ENCODE measurements at regions not wholly inside any gene's neighbourhood (a gene's known extent, or its start where the extent isn't known, plus 50 kb on each side); places are given as distances from the start of the nearest gene placed in this dataset.

DNA sequence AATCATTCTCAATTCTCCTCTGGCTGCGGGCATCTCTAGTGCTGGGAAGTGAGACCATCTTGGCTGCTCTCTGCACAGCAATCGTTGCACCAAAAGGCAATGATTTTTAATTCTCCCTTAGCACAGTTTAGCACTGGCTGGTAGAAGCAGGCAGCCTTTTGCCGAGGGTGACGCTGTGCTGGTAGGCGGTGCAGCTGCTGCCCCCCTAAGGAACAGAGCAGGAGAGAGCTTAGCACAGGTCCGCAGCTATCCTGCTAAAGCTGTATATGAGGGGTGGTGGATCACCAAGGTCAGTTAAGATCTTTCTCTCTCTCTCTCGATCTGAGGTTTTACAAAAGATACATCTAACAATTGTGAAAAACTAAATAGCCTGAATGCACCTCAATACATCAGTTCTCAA, 390.1 kb downstream of the GATA3 start:
- in situ Hi-C loops (cut with MboI), result no loop called here
- RAD21 ChIA-PET (ENCODE audit: unreplicated experiment), result no interaction called here
- Histone ChIP-seq H3K27me3 (replicated peaks in 1 of 2; ENCODE audit: control insufficient read depth in 2 of 2, insufficient read depth in 2 of 2, low read length in 1 of 2) (no peaks in the 10 kb centered on the region; a peak in 1 of 4 replicates), H3K4me1 (ENCODE audit: control insufficient read depth, insufficient read depth, low read length) (no peaks in the 10 kb centered on the region), H3K4me3 (no peak overlapping the region), H3K4me2 (ENCODE audit: control insufficient read depth, insufficient read depth) (no peak overlapping the region), H3K36me3 (ENCODE audit: control insufficient read depth in 2 of 2, insufficient read depth in 2 of 2, low read length in 1 of 2) (no peaks in the 10 kb centered on the region), H3K9me3 (replicated peaks; ENCODE audit: control insufficient read depth, insufficient read depth, low read length) (no peaks in the 10 kb centered on the region), H3K79me2 (ENCODE audit: control insufficient read depth, insufficient read depth, low read length) (no peaks in the 10 kb centered on the region), H4K20me1 (ENCODE audit: control insufficient read depth, insufficient read depth) (no peaks in the 10 kb centered on the region), H3K9ac (ENCODE audit: control insufficient read depth, insufficient read depth, low read length) (no peak overlapping the region), H2AFZ (ENCODE audit: control insufficient read depth, low read depth, low read length) (no peak overlapping the region), H3K27ac (ENCODE audit: control insufficient read depth, insufficient read depth) (no peak overlapping the region)
- POLR2A ChIA-PET, result no interaction called here
- SMC1A ChIA-PET (ENCODE audit: uncharacterized antibody, unreplicated experiment), result no interaction called here
- CTCF ChIA-PET, result no interaction called here
- intact Hi-C loops (cut with micrococcal nuclease; ENCODE audit: unreplicated experiment), result no loop called here
- FAIRE-seq, result no peak
- no peak for DNase-seq (ENCODE audit: low read depth, low spot score)
- no TSS peak for BruUV-seq (replicated peaks)
- peak; percentile 70 for ATAC-seq
- WGBS (ENCODE audit: insufficient coverage, insufficient replicate concordance, low lambda C conversion rate, missing lambda C conversion rate), result 4% methylated on average over 7 of the region's 7 CpGs
- no peak for TF ChIP-seq EGR1 (IDR thresholded peaks at IDR 0.05; ENCODE audit: borderline replicate concordance in 1 of 2, low read depth in 2 of 2, low read length in 2 of 2)
- TF ChIP-seq IRF4 (IDR thresholded peaks at IDR 0.05; ENCODE audit: low read depth, low read length), result no peak
- TF ChIP-seq NFYB (IDR thresholded peaks at IDR 0.05; ENCODE audit: insufficient read depth, low read depth, low read length), result no peak
- peak; percentile 28; the same call in 1 of the 2 replicates for TF ChIP-seq SMC3 (IDR thresholded peaks at IDR 0.05; ENCODE audit: borderline replicate concordance, low read length)
- TF ChIP-seq JUND (IDR thresholded peaks at IDR 0.05; ENCODE audit: low read depth, low read length), result no peak
- no peak for TF ChIP-seq ASH2L (IDR thresholded peaks at IDR 0.05; ENCODE audit: borderline replicate concordance, low read depth)
- TF ChIP-seq, protein P1, sequence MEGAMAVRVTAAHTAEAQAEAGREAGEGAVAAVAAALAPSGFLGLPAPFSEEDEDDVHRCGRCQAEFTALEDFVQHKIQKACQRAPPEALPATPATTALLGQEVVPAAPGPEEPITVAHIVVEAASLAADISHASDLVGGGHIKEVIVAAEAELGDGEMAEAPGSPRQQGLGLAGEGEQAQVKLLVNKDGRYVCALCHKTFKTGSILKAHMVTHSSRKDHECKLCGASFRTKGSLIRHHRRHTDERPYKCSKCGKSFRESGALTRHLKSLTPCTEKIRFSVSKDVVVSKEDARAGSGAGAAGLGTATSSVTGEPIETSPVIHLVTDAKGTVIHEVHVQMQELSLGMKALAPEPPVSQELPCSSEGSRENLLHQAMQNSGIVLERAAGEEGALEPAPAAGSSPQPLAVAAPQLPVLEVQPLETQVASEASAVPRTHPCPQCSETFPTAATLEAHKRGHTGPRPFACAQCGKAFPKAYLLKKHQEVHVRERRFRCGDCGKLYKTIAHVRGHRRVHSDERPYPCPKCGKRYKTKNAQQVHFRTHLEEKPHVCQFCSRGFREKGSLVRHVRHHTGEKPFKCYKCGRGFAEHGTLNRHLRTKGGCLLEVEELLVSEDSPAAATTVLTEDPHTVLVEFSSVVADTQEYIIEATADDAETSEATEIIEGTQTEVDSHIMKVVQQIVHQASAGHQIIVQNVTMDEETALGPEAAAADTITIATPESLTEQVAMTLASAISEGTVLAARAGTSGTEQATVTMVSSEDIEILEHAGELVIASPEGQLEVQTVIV (IDR thresholded peaks at IDR 0.05; ENCODE audit: borderline replicate concordance, partially characterized antibody), result no peak
- TF ChIP-seq, protein P2, sequence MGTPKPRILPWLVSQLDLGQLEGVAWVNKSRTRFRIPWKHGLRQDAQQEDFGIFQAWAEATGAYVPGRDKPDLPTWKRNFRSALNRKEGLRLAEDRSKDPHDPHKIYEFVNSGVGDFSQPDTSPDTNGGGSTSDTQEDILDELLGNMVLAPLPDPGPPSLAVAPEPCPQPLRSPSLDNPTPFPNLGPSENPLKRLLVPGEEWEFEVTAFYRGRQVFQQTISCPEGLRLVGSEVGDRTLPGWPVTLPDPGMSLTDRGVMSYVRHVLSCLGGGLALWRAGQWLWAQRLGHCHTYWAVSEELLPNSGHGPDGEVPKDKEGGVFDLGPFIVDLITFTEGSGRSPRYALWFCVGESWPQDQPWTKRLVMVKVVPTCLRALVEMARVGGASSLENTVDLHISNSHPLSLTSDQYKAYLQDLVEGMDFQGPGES (IDR thresholded peaks at IDR 0.05), result no peak
- TF ChIP-seq, protein P3, sequence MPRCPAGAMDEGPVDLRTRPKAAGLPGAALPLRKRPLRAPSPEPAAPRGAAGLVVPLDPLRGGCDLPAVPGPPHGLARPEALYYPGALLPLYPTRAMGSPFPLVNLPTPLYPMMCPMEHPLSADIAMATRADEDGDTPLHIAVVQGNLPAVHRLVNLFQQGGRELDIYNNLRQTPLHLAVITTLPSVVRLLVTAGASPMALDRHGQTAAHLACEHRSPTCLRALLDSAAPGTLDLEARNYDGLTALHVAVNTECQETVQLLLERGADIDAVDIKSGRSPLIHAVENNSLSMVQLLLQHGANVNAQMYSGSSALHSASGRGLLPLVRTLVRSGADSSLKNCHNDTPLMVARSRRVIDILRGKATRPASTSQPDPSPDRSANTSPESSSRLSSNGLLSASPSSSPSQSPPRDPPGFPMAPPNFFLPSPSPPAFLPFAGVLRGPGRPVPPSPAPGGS (IDR thresholded peaks at IDR 0.05; ENCODE audit: borderline replicate concordance, insufficient read depth, low read depth, low read length, poor library complexity, severe bottlenecking), result no peak
- no peak for TF ChIP-seq ZNF622 (IDR thresholded peaks at IDR 0.05)
- TF ChIP-seq, protein P4, sequence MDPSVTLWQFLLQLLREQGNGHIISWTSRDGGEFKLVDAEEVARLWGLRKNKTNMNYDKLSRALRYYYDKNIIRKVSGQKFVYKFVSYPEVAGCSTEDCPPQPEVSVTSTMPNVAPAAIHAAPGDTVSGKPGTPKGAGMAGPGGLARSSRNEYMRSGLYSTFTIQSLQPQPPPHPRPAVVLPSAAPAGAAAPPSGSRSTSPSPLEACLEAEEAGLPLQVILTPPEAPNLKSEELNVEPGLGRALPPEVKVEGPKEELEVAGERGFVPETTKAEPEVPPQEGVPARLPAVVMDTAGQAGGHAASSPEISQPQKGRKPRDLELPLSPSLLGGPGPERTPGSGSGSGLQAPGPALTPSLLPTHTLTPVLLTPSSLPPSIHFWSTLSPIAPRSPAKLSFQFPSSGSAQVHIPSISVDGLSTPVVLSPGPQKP (IDR thresholded peaks at IDR 0.05; ENCODE audit: low read depth, low read length), result no peak
- TF ChIP-seq TBL1XR1 (IDR thresholded peaks at IDR 0.05; ENCODE audit: low read depth, low read length), result no peak
- TF ChIP-seq, protein P5, sequence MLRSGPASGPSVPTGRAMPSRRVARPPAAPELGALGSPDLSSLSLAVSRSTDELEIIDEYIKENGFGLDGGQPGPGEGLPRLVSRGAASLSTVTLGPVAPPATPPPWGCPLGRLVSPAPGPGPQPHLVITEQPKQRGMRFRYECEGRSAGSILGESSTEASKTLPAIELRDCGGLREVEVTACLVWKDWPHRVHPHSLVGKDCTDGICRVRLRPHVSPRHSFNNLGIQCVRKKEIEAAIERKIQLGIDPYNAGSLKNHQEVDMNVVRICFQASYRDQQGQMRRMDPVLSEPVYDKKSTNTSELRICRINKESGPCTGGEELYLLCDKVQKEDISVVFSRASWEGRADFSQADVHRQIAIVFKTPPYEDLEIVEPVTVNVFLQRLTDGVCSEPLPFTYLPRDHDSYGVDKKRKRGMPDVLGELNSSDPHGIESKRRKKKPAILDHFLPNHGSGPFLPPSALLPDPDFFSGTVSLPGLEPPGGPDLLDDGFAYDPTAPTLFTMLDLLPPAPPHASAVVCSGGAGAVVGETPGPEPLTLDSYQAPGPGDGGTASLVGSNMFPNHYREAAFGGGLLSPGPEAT (IDR thresholded peaks at IDR 0.05; ENCODE audit: low read depth), result no peak
- TF ChIP-seq, protein P6, sequence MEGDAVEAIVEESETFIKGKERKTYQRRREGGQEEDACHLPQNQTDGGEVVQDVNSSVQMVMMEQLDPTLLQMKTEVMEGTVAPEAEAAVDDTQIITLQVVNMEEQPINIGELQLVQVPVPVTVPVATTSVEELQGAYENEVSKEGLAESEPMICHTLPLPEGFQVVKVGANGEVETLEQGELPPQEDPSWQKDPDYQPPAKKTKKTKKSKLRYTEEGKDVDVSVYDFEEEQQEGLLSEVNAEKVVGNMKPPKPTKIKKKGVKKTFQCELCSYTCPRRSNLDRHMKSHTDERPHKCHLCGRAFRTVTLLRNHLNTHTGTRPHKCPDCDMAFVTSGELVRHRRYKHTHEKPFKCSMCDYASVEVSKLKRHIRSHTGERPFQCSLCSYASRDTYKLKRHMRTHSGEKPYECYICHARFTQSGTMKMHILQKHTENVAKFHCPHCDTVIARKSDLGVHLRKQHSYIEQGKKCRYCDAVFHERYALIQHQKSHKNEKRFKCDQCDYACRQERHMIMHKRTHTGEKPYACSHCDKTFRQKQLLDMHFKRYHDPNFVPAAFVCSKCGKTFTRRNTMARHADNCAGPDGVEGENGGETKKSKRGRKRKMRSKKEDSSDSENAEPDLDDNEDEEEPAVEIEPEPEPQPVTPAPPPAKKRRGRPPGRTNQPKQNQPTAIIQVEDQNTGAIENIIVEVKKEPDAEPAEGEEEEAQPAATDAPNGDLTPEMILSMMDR (IDR thresholded peaks at IDR 0.05 in 2 of 3, conservative IDR thresholded peaks at IDR 0.05 in 1 of 3; ENCODE audit: control insufficient read depth in 2 of 3, extremely low read depth in 1 of 3, insufficient read depth in 1 of 3, low read depth in 3 of 3, low read length in 3 of 3), result peak in 2 of 3 experiments; percentile 13 to 37; a peak in 3 of 6 replicates
